Activated T-cell treated with anti-CD3 and anti-CD28 coated beads, Interleukin-2, amount 50 U/mL, for 24 hours (primary cell): ENCODE measurements at regions not wholly inside any gene's neighbourhood (a gene's known extent, or its start where the extent isn't known, plus 50 kb on each side); places are given as distances from the start of the nearest gene placed in this dataset.
"Not testable (repeated sequence)": the region's sequence is repeated elsewhere in the genome, so short reads cannot be mapped to it uniquely, and the experiment has no call there.

Experiments used
- DNase-seq: peaks from one replicate; pipeline ENCODE4 v3.0.0-alpha.2; 2020
- H3K27ac Mint-ChIP-seq: 2 replicates; pipeline ENCODE4 v1.8.0; 2020; ENCODE audit warnings: mild to moderate bottlenecking, mixed read lengths
- H3K27me3 Mint-ChIP-seq: 2 replicates; pipeline ENCODE4 v1.8.0; 2020; ENCODE audit warnings: mixed read lengths
- H3K36me3 Mint-ChIP-seq: 2 replicates; pipeline ENCODE4 v1.8.0; 2020; ENCODE audit warnings: low read depth, mixed read lengths
- H3K4me1 Mint-ChIP-seq: 2 replicates; pipeline ENCODE4 v1.8.0; 2020; ENCODE audit warnings: low read depth, mixed read lengths
- H3K4me3 Mint-ChIP-seq: 2 replicates; pipeline ENCODE4 v1.8.0; 2020; ENCODE audit warnings: mild to moderate bottlenecking, moderate library complexity, mixed read lengths
- H3K9me3 Mint-ChIP-seq: 2 replicates; pipeline ENCODE4 v1.8.0; 2020; ENCODE audit warnings: mixed read lengths

DNA sequence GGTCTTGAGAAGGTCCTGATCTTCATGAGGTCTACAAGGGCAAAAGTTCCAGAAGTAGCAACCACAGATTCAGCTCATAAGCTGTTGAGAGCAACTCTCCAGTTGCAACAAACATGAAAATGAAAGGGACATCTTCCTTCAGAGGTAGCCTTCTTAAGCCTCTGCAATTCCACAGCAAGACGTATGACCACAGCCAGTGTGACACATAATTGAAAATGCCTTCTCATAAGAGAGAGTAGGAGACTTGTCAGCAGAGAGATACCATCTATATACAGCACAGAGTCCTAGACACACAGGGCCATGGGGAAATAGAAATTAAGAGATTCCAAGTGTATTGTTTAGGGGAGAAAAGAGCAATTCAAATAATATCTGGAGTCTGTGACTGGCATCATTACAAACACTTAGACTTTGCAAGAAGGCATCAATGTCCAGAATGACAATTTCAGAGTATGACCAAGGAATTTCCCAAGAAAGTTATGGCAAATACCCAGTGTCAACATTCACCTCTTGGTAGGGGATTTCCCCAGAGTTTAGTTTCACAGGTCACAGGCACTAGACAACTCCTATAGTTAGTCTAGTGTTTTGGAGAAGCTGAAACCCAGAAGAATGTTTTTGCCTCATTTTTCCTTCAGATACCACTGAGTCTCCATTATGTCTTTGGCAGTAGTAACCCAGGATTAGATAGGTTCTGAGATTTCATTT, 340.3 kb downstream of the ZNF674 start:
- Mint-ChIP-seq H3K9me3 (no peaks in the 10 kb centered on the region), H3K27me3 (peaks cover 36% of the 10 kb centered on the region), H3K27ac (no peak overlapping the region), H3K4me3 (no peak overlapping the region), H3K36me3 (no peaks in the 10 kb centered on the region), H3K4me1 (peaks cover 33% of the 10 kb centered on the region)
- no peak for DNase-seq

DNA sequence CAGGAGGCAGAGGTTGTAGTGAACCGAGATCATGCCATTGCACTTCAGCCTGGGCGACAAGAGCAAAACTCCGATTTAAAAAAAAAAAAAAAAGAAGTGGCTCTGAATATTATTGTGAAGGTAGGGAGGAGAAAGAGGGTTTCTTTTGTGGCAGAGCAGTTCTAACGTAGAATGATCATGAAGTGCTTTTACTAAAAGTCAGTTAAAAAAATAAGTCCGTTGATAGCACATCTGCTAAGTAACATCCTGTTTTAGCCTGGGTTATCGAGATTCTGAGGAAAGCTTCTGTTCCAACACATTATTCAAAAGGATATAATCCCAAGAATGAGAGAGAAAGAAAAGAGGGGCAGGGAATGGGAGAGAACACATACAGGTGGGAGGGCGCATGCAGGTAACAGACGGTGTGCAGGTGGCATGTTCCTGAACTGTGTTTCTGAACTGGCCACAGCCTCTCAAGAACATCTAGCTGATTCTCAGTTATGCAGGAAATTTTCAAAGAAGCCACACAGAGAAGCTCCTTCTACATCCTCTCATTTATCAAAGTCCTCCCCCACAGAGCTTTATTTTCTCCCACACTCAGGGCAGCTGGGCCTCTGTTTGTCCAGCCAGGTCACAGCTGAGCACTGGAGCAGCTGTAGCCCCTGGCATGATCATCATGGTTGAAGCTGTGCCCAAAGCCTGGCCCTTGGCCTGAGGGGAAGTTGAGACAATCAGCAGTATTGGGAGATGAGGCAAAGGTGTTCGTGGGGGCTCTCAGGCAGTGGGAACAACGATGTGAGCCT, 342.3 kb downstream of the ZNF674 start:
- Mint-ChIP-seq H3K4me1 (peaks cover 16% of the 10 kb centered on the region), H3K27ac (no peak overlapping the region), H3K36me3 (no peaks in the 10 kb centered on the region), H3K4me3 (no peak overlapping the region), H3K9me3 (no peaks in the 10 kb centered on the region), H3K27me3 (peaks cover 31% of the 10 kb centered on the region)
- DNase-seq, result no peak

DNA sequence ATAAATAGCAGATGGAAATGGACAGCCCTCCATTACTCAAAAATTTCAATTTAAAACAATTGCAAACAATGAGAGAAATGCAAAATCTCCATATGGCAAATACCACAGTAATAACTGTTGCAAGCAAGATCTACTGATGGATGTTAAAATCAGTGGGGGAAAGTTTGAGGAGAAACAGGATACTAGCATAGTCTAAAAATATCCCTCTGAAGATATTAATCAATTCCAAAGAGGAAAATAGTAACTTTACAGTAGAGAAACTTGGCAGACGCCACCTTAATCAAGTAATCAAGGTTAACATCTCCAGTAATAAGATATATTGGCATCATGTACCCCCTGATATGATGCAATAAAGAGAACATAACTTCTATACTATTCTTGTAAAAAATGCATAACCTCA, 344.8 kb downstream of the ZNF674 start:
- Mint-ChIP-seq H3K4me3 (no peak overlapping the region), H3K9me3 (no peaks in the 10 kb centered on the region), H3K27ac (no peak overlapping the region), H3K27me3 (peaks cover 20% of the 10 kb centered on the region), H3K4me1 (peaks cover 11% of the 10 kb centered on the region), H3K36me3 (no peaks in the 10 kb centered on the region)
- no peak for DNase-seq

DNA sequence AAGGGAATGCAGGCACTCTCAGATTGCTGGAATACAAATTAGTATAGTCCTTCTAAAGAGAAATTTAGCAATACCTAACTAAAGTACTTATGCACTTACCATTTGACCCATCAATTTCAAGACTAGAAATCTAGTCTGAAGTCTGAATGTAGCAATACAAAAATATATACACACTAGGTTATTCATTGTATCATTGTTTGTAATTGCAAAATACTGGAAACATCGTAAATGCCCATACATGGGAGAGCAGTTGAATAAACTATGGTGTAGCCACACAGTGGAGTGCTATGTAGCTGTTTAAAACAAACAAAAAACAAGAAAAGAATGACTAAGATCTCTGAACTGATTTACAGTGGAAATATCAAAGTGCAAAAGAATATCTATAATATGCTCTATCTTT, 346.4 kb downstream of the ZNF674 start:
- H3K9me3 Mint-ChIP-seq, result peaks cover 4% of the 10 kb centered on the region
- H3K4me1 Mint-ChIP-seq, result peaks cover 2% of the 10 kb centered on the region
- H3K27ac Mint-ChIP-seq, result no peak overlapping the region
- H3K27me3 Mint-ChIP-seq, result peaks cover 29% of the 10 kb centered on the region
- H3K36me3 Mint-ChIP-seq, result no peaks in the 10 kb centered on the region
- no peak overlapping the region for H3K4me3 Mint-ChIP-seq
- no peak for DNase-seq

- H3K27ac Mint-ChIP-seq, DNase-seq, H3K4me1 Mint-ChIP-seq, H3K36me3 Mint-ChIP-seq, H3K4me3 Mint-ChIP-seq, H3K9me3 Mint-ChIP-seq: not testable (repeated sequence)
- peaks cover 62% of the 10 kb centered on the region for H3K27me3 Mint-ChIP-seq
Measured at GRCh38 chrX:46186811-46187106, 358.5 kb downstream of the ZNF674 start.

GRCh38 chrX:46185923-46186810, 359.1 kb downstream of the ZNF674 start:
- Mint-ChIP-seq H3K4me3 (no peak overlapping the region), H3K36me3 (no peaks in the 10 kb centered on the region), H3K4me1 (peaks cover 6% of the 10 kb centered on the region), H3K27ac (no peak overlapping the region), H3K9me3 (no peaks in the 10 kb centered on the region), H3K27me3 (peaks cover 60% of the 10 kb centered on the region)
- no peak for DNase-seq

DNA sequence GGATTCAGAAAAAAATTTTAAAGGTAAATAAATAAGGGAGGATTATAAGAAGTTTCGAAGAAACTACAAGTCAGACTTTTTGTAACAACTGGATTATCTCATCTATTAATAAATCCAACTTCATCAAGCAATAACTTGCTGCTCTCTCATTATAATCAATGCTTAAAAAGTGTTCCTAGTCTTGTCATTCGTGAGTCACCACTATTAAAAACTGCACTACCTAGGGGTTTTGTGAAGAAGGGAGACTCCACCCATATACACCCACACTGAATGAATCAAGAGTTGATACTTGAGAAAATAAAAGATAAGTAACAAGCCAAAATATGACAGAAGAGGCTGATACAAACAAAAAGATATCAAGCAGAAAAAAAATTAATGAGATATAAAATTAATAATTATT, 360.5 kb downstream of the ZNF674 start:
- no peaks in the 10 kb centered on the region for H3K36me3 Mint-ChIP-seq
- no peak overlapping the region for H3K27ac Mint-ChIP-seq
- peaks cover 11% of the 10 kb centered on the region for H3K4me1 Mint-ChIP-seq
- peaks cover 61% of the 10 kb centered on the region for H3K27me3 Mint-ChIP-seq
- no peak overlapping the region for H3K4me3 Mint-ChIP-seq
- no peak for DNase-seq
- no peaks in the 10 kb centered on the region for H3K9me3 Mint-ChIP-seq

- Mint-ChIP-seq H3K27ac (no peak overlapping the region), H3K4me3 (no peak overlapping the region), H3K27me3 (peaks cover 60% of the 10 kb centered on the region), H3K9me3 (no peaks in the 10 kb centered on the region), H3K36me3 (no peaks in the 10 kb centered on the region), H3K4me1 (peaks cover 11% of the 10 kb centered on the region)
- no peak for DNase-seq
Measured at GRCh38 chrX:46180258-46180687, 364.9 kb downstream of the ZNF674 start.

DNA sequence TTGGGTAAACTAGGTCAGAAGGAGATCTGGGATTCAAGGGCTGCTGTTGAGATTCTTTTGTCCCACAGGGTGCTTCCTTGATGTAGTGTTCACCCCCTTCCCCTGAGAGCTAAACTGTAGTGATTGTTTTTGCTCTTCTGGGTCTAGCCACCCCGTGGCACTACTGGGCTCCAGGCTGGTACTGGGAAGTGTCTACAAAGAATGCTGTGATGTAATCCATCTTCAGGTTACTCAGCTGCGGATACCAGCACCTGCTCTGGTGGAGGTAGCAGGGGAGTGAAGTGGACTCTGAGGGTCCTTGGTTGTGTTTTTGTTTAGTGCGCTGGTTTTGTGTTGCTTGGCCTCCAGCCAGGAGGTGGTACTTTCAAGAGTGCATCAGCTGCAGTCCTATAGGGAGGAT, 365.5 kb downstream of the ZNF674 start:
- peaks cover 60% of the 10 kb centered on the region for H3K27me3 Mint-ChIP-seq
- no peaks in the 10 kb centered on the region for H3K36me3 Mint-ChIP-seq
- no peak overlapping the region for H3K4me3 Mint-ChIP-seq
- no peak overlapping the region for H3K27ac Mint-ChIP-seq
- peaks cover 10% of the 10 kb centered on the region for H3K4me1 Mint-ChIP-seq
- no peaks in the 10 kb centered on the region for H3K9me3 Mint-ChIP-seq
- DNase-seq, result no peak

- peaks cover 67% of the 10 kb centered on the region for H3K27me3 Mint-ChIP-seq
- no peak overlapping the region for H3K27ac Mint-ChIP-seq
- peaks cover 5% of the 10 kb centered on the region for H3K4me1 Mint-ChIP-seq
- H3K36me3 Mint-ChIP-seq, result no peaks in the 10 kb centered on the region
- H3K4me3 Mint-ChIP-seq, result no peak overlapping the region
- no peaks in the 10 kb centered on the region for H3K9me3 Mint-ChIP-seq
- no peak for DNase-seq
Measured at GRCh38 chrX:46178763-46179162, 366.5 kb downstream of the ZNF674 start.

- peaks cover 47% of the 10 kb centered on the region for H3K27me3 Mint-ChIP-seq
- no peak for DNase-seq
Measured at GRCh38 chrX:46173159-46173558, 372.1 kb downstream of the ZNF674 start.

DNA sequence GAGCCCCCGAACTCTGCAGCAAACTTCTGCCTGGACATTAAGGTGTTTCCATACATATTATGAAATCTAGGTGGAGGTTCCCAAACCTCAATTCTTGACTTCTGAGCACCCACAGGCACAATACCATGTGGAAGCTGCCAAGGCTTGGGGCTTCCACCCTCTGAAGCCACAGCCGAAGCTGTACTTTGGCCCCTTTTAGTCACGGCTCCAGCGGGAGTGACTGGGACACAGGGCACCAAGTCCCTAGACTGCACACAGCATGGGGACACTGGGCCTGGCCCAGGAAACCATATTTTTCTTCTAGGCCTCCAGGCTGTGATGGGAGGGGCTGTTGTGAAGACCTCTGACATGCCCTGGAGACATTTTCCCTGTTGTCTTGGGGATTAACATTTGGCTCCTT, 373.8 kb downstream of the ZNF674 start:
- not testable (repeated sequence) for H3K27ac Mint-ChIP-seq, H3K4me1 Mint-ChIP-seq, DNase-seq, H3K9me3 Mint-ChIP-seq, H3K4me3 Mint-ChIP-seq, H3K36me3 Mint-ChIP-seq
- H3K27me3 Mint-ChIP-seq, result peaks cover 43% of the 10 kb centered on the region

More at GRCh38 chrX:46173159-46173558, 372.1 kb downstream of the ZNF674 start:
- Mint-ChIP-seq H3K4me3 (no peak overlapping the region), H3K36me3 (no peaks in the 10 kb centered on the region), H3K27ac (no peak overlapping the region), H3K4me1 (peaks cover 8% of the 10 kb centered on the region), H3K9me3 (peaks cover 5% of the 10 kb centered on the region)

DNA sequence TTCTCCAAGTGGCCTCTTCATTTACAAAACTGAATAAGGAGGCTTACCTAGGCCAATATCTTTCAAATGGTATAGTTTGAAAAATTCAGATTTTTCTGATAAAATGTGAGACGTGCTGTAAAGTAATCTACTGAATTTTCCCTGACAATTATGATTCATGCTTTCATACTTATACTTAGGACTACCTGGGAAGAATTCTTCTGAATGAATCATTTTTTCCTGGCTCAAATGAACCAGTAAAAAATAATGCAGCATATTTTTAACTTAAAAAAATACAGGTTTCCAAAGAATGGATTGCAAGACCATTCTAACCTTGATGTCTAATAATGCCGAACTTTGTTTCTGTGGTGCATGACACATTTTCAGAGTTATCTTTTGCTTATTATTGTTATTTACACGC, 375.4 kb downstream of the ZNF674 start:
- Mint-ChIP-seq H3K27me3 (peaks cover 47% of the 10 kb centered on the region), H3K4me1 (peaks cover 8% of the 10 kb centered on the region), H3K9me3 (peaks cover 5% of the 10 kb centered on the region), H3K27ac (no peak overlapping the region), H3K4me3 (no peak overlapping the region), H3K36me3 (no peaks in the 10 kb centered on the region)
- DNase-seq, result no peak

DNA sequence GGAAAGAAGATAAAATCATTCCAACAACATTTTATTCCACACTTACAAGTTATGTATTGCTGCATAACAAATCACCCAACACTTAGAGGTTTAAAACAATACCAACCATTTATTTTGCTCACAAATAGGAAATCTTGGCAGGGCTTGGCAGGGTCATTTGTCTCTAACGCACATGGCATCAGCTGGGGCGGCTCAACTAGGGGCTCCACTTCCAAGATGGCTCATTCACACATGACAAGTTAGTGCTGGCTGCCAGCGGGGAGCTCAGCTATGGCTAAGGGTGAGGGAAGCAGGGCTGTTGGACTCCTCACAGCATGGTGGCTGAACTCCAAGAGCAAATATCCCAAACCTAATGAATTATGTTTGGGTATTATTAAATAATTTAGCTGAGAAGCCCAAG, 377.0 kb downstream of the ZNF674 start:
- H3K36me3 Mint-ChIP-seq, result no peaks in the 10 kb centered on the region
- H3K27ac Mint-ChIP-seq, result no peak overlapping the region
- no peak overlapping the region for H3K4me3 Mint-ChIP-seq
- peaks cover 8% of the 10 kb centered on the region for H3K4me1 Mint-ChIP-seq
- H3K9me3 Mint-ChIP-seq, result peaks cover 5% of the 10 kb centered on the region
- H3K27me3 Mint-ChIP-seq, result peaks cover 45% of the 10 kb centered on the region
- no peak for DNase-seq

GRCh38 chrX:46165866-46166265, 379.4 kb downstream of the ZNF674 start:
- no peak overlapping the region for H3K27ac Mint-ChIP-seq
- H3K4me3 Mint-ChIP-seq, result no peak overlapping the region
- no peaks in the 10 kb centered on the region for H3K9me3 Mint-ChIP-seq
- peaks cover 41% of the 10 kb centered on the region for H3K27me3 Mint-ChIP-seq
- H3K36me3 Mint-ChIP-seq, result no peaks in the 10 kb centered on the region
- no peak for DNase-seq
- peaks cover 8% of the 10 kb centered on the region for H3K4me1 Mint-ChIP-seq
